Dermis blood vessel endothelial cell (primary cell): ENCODE measurements at regions not wholly inside any gene's neighbourhood (a gene's known extent, or its start where the extent isn't known, plus 50 kb on each side); places are given as distances from the start of the nearest gene placed in this dataset.
"Not testable (repeated sequence)": the region's sequence is repeated elsewhere in the genome, so short reads cannot be mapped to it uniquely, and the experiment has no call there.

Experiments
- DNase-seq: peaks from one replicate; pipeline ENCODE4 v3.0.0; 2010

DNA sequence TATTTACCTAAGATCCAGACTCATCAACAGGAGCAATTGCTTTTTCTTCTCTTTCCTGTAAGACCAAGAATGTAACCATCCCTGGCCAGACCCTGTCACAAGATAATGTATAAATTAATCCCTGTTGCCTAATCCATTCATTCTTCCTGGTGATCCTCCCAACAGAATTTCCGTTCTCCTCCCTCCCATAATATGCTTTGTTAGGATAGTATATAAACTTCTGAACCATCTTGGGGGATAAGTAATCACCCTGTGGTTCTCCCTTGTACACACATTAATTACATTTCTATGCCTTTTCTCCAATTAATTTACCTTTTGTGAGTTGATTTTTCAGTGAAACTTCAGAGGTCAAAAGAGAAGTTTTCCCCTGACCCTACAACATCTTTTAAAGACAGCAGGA lies 76.2 kb upstream of the RASSF8 start:
- DNase-seq: no peak

DNA sequence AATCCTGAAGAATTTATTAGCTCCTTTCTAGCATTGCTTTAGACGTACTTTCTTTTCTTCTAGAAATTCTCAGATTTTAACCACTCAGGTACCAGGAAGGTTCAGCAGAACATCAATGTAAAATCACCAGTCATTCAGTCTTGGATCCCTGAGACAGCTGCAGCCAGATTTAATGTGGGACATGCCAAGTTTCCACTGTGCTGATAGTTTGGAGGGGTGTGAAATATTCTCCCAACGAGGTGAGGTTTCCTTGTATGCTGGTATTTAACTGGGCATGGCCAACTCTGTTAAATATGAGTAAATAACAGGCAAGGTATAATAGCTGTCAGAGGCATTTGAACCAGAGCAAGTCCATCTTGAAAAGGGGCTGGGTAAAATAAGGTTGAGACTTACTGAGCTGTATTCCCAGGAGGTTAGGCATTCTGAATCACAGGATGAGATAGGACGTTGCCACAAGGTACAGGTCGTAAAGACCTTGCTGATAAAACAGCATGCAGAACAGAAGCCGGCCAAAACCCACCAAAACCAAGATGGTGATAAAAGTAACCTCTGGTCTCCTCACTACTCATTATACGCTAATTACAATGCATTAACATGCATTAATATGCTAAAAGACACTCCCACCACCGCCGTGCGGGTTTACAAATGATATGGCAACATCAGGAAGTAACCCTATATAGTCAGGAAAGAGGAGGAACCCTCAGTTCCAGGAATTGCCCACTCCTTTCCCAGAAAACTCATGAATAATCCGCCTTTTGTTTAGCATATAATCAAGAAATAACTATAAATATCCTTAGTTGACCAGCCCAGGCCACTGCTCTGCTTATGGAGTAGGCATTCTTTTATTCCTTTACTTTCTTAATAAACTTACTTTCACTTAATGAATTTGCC lies 75.2 kb upstream of the RASSF8 start:
- DNase-seq: no peak

DNA sequence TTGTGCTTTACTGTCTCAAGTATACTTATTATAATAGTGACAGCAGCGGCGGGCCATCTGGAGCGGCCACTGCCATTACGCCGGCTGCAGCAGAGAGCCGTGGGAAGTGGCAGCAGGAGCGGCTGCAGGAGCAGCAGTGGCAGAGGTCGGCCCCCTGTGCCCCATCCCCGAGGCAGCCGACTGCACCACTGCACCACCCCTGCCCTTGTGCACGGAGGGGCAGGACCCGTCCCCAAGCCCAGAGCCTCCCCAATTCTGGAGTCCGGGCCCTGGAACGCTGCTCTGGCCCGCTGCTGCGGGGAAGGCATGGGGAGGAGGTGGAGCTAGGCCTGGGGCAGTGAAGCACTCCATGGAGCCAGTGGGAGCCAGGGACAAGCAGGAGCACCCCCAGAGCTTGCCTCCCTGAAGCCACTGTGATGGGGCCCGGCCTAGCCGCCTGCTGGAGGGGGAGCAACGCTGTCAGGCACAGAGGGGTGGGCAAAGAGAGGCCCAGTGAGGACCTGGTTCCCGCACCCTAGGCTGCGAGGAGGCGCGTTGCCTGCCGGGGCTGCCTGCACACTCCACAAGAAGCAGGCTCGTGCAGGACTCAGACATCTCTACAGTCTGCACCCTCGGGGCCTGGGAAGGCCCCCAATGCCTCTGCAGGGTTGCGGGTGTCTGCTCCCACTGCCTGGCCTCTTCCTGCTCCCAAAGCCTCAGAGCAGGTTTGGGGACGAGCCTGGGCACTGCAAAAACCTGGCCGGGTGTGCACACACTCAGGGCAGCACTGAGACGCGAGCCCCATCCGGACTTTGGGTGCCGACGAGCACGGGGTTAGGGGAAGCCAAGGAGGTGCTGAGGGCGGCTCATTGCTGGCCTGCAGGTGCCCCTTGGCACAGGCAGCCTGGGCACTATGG lies 74.2 kb upstream of the RASSF8 start:
- no peak for DNase-seq

DNA sequence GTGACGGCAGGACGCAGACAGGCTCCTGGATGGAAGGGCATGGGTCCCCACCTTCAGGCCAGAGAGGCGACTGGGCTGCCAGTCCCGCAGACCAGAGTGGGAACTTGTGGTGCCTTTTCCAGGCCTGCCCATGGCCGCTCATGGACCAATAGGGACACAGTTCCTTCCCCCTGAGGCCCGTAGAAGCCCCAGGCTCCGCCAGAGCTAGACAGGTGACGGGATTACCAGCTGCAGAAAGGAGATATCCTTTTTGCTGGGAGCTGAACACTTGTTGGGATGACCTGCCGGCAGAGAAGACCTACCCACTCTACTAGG lies 73.6 kb upstream of the RASSF8 start:
- no peak for DNase-seq

DNA sequence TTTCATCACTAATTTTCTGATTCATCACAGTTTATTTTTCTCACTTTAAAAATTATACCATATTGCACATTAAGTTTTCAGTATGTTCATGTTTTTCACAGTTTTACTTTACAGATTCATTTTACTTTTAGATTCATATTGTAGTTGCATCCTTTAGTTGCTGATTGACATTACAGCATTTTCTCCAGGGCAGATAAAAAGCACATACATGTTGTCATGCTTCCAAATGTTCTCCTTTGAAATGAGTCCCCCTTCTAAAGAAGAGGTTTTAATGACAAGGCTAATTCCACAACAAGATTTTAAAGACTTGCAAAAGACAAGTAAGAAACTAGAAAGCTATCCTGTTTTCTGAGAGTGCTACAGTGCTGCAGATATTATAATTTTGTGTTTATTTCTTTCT lies 72.1 kb upstream of the RASSF8 start:
- DNase-seq: no peak

DNA sequence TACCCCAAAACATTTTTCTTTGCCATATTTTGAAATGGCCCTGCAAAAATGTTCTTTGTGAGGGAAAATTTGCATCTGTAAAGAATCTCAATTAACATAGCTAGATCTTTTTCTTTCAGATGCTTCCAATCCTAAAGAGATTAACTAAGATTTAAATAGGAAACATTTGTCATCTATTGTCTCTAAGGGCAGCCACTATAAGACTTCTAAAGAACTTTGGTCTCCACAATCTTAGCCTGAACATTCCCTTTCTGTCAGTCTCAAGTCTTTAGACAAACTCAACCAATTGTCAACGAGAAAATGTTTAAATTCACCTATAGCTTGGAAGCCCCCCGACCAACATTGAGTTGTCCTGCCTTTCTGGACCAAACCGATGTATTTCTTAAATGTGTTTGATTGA lies 71.1 kb upstream of the RASSF8 start:
- DNase-seq: no peak

DNA sequence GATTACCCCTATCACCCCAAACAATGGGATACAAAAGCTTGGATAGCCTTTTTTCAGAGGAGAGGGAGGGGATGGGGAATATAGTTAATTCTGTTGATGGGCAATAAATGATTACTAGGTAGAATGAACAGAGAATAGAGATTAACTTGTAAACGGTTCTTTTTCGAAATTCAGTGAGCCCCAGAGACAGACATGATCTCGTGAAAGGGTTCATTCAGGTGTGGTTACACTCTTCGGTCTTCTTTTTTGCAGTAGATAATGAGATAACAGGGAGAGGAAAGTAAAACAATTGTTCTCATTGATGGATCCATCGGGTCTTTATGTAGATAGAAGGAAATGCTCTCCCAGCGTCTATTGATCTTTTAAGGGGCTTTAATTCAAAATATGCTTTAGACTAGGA lies 69.3 kb upstream of the RASSF8 start:
- no peak for DNase-seq

DNA sequence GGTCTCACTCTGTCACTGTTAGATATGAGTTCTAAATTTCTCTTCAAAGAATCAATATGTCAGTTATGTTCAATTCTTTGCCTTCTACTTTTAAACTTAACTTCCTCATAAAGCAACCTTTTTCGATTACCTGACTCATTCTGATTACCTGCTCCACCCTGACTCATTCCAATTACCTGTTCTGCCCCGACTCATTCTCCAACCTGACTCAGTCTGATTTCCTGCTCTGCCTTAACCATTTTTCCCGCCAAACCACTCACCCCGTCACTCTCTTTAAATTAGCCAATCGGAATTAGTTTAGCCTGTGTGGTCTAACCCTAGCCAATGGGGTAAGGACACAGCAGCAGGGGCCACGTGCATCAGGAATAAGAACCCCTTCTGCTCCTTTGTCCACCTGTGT lies 67.4 kb upstream of the RASSF8 start:
- DNase-seq: not testable (repeated sequence)

DNA sequence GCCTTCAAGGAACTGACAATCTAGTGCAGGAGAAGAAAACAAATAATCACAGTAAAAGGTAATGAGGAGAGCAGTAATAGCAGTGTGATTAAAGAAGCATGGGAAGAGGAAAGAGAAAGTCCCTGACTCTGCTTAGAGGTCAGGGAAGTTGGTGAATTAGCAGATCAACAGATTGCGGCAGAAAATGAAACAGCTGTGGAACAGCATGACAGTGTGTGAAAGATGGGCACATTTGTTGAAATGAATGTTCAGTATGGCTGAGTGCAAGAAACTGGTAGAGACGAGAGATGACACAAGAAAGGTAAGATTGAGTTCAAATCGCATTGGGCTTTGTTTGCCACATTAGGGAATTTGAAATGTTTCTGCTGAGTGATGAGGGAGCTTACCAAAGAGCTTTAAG lies 63.7 kb upstream of the RASSF8 start:
- DNase-seq: no peak

DNA sequence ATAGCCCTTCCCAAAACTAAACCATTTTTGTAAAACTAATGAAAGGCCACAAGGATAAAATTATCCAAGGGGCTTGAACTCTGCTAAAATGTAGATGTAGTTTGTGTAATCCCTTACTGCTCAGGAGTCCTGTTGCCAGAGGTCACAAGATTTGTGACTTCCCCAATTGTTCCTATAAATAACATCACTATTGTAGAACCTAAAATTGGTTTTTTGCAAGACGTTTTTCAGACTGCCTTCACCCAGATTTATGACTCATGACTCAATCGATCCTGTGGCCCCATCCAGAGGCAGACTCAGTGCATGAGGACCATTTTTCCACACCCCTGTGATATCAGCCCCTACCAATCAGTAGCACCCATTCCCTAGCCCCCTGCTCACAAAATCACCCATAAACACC lies 61.5 kb upstream of the RASSF8 start:
- no peak for DNase-seq

DNA sequence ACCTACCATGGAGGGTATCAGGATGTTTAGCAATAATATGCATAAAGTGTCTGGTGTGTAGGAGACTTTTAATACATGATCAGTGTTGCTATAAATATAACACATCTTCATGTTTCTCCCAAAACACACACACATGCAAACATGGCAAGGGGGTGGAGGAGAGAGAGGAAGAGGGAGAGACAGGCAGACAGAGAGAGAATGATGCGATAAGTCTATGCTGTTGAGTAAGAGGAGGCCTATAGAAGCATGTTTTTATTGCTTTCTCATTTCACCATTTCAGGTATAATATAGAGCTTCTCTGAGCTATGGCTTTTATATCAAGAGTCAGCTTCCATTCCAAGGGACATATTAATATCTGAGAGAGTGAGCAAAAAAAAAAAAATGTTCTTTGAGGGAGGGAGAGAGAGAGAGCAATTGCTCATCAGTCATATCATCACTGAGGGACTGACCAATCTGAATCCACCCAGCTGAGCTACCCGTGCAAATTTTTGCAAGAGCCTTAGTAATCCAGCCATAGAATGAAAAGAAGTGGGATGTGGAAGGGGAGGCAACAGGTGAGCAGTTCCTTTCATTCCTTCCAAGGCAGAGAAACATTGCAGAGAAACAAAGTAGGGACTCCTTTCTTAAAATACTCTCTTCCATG lies 54.8 kb upstream of the RASSF8 start:
- no peak for DNase-seq

DNA sequence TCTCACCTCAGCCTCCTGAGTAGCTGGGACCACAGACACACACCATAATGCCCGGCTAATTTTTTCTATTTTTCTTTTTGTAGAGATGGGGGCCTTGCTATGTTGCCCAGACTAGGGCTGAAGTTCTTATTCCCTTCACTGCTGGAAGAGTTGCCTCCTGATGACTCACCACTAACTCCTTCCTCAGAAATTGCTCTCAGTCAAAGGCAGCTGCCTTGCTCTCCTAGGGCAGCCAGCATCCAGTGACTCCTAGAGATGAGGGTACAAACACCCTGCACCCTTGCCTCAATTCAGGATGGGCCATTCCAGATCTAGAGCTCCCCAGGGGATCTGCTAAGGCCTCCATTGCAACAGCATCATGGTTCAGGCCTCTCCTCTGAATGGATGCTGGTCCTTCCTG lies 54.0 kb upstream of the RASSF8 start:
- DNase-seq: peak; percentile 13

DNA sequence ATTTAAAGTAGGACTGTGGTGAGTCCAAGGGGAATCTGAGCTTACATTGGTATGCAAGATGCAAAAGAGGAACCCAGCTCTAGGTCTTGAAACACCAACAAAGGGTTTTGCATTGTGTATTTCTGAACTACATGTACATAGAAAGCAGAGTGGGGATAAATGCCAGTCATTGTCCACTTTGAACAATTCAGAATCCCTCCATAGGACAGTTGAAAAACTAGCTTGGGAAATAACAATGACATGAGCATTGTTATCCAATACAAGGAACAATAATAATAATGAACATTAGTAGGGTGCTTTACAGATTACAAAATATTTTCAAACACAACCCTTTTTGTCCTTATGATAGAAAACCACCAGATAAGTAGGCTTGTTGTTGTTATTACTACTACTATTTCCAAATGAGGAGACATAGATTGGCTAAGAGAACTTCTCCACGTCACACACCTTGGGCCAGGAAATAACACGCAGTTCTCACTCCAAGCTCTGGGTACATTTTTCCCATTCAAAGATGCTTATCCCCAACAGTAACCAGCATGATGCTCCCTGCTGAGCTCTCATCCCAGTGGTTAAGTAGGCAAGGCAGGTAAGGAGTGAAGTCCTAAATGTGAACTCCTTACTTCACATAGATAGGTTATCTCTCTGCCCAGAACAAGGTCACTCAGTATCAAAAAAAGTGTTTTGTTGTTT lies 51.7 kb upstream of the RASSF8 start:
- DNase-seq: no peak
